ELR (cell line): ENCODE measurements at regions not wholly inside any gene's neighbourhood (a gene's known extent, or its start where the extent isn't known, plus 50 kb on each side); places are given as distances from the start of the nearest gene placed in this dataset.

Experiments used
- DNase-seq: peaks from one replicate; pipeline ENCODE4 v3.0.0-alpha.2; 2015; ENCODE audit warnings: low read depth

DNA sequence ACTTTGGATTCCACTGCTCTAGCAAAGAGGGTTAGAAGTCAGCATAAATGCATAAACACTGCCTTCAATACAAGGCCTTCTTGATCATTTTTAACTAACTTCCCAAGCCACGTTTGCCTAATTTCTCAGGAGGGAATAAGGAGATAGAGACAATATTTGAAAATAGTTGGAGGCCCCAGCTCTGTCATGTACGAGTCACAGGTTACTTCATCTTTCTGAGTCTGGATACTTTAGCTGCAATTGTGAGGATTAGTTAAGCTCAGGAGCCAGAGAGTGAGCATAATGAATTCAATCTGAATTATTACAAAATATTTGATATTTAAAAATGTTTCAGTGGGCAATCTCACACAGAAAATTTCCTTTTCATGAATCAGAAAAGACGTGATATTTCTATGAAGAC, 298.9 kb downstream of the SHOX2 start:
- DNase-seq: peak; percentile 47

DNA sequence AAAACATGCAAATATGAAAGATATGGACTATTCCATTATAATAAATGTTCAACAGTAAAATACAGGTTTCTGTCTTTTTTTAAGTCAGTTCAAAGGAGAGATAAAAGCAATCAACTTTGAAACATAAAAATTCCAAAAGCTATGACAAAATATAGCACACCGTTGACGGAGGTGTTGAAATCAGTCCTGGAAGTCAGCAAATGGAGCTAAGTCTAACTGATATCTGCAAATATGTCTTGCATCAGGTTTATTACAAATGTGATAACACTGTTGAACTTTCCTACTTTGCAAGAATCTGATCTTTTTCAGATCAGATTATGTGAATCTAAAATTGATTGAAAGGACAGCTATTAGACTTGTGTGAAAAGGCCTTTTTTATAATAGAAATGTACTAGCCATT, 300.7 kb downstream of the SHOX2 start:
- no peak for DNase-seq

DNA sequence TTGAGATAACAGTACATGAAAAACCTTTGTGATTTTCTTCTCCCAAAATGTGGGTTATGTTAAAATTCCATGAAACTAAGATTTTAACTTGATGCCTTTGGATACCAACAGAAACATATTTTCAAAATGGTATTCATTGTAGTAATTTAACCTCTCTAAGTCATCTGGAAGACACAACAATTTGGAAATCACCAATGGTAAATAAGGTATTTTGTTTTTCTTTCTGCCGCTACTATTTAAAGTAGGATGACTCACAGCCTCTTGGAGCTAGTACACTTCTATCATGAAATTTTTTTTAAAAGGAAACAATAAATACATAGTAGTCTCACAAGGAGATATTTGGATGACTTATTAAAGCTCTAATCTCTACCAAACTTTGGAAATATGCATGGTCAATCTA, 291.6 kb upstream of the VEPH1 start:
- peak; percentile 64 for DNase-seq

DNA sequence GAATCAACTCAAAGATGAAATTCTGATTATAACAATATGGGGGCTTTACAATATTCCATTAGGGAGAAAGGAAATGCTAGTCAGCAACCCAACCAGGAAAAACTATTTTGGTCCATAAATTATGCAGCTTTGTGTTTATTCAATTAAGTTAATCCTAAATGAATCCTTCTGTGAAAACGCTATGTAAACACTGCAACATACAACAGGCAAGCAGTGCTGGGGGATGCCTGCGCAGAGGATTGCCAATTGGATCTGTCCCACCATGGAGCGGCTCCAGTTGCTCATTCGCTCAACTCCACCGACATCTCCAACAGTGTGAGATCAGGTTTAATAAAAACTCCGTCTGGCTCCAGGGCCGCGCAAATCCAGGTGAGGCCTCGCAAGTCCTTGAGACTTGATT, 290.5 kb upstream of the VEPH1 start:
- no peak for DNase-seq

DNA sequence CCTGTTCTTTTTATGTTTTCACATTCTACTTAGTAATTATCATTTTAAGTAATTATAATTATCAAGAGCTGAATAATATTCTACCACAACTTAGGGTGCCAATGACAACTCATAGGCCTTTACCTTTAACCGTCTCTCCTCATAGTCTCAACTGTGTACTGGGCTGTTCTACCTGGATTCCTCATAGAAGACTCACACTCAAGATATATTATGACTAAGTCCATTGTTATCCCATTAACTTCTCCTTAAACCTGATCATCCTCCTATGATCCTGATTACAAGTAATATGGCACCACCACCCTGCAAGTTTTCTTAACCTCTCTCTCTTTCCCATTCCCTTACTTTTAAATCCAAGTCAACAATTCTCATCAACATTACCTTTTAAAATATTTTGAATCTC, 285.9 kb upstream of the VEPH1 start:
- DNase-seq: peak; percentile 78

DNA sequence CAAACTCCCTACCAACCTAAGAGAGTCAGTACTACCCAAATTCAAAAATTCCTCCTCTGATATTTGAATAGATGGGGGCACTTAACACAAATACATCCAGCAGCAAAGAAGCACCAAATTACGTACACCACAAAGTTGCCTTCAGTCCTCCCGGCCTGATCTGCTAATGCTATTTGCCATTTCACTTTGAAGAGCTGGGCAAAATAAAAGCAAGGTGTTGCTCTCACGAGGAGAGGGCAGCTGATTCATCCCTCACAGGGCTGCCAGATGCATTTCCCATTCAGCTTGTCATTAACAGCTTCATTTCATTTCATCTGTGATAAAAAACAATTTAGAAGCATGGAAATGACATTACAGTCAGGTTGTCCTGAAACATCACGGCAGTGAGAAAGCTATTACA, 283.4 kb upstream of the VEPH1 start:
- peak; percentile 70 for DNase-seq

DNA sequence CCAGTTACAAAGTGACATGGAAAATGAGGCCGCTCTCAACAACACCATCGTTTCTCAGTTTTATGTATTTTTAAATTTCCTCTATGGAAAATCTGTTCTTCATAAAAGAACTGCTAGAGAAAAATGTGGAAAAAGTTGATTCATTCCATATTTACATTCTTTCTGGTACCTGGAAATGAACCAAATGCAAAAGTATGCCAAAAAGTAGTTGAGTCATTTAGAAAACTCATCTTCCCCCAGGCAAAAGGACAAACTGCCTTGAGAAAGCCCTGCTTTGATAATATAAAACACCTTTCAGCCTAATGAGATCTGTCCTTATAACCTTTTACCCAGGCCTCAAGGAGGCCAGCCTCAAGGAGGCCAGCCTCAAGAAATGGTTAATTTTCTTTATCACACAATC, 283.0 kb upstream of the VEPH1 start:
- peak; percentile 96 for DNase-seq

DNA sequence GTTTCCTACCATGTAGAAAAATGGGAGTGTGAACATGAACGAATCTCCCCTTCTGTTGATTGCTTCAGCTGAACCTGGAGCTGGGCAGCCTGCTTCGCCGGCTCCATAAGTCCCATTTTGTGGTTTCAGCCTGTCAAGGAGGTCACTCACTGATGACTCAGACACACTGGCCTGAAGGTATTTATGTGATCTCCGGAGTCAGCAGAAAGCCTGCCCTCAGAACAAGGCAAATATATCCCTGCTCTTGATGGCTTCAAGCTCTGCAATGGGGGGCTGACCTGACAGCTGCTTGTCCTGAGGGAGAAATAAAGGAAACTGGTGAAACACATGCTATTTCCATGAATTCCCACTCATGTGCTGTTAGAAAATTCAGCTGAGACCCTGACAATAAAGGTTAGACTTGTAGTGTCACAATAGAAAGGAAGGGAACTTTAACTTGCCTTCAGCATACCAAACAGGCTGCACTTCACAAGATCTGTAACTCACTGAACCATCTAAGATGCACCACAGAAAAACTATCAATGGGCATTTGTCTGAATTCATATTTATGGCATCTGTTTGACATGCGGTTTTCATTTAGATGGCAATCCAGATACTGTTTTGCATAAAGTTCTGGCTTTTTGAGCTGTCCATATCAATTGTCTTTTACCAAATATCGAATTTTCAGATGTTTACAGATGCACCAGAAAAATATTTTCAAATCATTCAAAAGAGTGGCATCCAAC, 282.0 kb upstream of the VEPH1 start:
- peak; percentile 99 for DNase-seq

DNA sequence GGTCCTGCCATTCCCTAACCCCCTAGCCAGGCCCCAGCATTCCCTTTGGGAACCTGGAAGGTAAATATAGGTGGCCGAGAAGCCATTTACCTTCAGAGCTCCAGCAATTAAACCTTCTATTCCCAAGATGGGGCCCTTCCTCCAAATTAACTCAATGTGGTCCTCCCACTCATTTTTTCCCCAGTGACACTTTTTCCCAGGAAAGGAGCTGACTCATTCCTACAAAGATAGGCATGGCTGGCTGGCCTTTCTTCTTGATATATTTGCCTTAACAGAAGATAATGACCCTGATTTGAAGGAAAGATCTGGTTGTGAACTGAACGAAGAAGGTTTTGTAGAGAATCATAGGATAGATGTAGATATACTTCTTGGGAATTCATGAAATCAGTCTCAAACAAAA, 279.0 kb upstream of the VEPH1 start:
- DNase-seq: peak; percentile 17

DNA sequence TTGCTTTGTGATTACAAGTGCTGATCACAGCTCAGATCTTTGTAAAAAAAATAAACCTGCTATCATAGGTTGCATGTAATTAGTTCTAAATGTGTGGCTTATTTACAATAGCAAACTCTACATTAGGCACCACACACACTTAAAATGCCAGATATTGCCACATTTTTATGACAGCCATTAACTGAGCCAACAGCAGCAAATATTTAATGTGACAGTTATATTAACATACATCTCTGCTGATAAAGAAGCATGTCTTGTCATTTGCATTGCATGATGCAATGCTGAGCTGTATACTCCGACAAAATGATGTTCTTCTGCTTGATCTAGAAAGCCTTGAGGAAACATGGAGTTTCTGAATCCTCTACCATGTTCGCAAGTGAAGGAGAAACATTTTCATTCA, 273.6 kb upstream of the VEPH1 start:
- DNase-seq: no peak

DNA sequence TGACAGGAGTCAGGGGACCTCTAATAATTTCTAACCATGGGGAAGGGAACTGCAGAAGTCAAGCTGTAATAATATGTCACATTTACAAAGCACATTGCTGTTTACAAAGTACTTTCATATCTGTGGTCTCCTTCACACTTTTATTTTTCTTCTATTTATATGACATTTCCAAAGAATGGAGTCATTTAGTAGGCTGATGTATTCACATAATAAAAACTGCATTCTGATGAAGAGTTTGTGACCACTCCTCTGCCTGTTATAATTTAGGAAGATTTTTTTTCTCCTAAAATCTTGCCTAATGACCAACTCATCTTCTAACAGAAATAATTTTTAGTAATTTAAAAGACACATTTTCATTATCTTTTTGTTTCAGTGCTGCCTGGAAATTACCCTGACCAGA, 272.2 kb upstream of the VEPH1 start:
- no peak for DNase-seq

DNA sequence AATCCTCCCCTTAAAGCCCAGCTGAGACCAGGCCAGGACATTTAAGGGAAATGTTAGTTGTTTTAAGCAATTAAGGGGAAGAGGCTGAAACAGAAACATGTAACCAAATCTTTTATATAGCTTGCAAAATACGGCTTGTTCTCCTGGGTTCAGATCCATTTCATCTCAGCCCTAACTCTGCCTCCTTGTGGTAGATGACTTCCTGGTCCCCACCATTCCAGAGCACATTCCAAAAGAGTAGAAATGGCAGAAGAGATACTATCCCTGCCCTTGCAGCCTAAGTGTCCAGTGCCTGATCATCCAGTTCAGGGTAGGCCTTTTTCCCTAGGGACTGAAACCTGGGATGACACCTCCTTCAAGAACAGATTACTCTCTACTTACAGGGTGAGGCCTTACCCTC, 266.2 kb upstream of the VEPH1 start:
- no peak for DNase-seq

DNA sequence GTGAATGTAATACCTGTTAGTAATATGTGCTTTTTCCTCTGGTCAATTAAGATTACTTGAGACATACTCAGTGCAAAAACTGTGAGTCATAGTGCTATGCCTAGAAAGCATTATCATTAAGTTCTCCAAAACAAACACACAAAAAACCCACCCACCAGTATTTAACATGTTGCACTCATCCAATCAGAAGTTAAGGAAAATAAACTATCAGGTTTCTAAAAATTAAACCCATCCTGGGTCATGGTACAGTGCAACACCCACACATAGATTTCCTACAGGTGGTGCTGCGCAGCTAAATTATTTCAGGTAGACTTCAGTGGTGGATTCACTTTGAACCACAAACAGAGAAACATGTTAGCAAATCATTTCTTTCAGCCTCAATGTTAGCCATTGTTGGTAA, 264.4 kb upstream of the VEPH1 start:
- peak; percentile 22 for DNase-seq

DNA sequence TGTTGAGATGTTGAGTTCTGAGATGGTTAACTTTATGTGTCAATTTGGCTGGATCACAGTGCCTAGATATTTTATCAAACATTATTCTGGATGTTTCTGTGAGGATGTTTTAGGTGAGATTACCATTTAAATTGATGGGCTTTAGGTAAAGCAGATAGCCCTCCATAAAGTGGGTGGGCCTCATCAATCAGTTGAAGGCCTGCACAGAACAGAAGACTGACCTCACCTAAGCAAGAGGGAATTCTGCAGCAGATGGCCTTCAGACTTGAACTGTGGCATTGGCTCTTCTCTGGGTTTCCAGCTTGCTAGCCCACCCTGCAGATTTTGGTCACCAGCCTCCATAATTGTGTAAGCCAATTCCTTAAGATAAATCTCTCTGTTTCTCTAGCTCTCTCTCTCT, 260.4 kb upstream of the VEPH1 start:
- DNase-seq: no peak

DNA sequence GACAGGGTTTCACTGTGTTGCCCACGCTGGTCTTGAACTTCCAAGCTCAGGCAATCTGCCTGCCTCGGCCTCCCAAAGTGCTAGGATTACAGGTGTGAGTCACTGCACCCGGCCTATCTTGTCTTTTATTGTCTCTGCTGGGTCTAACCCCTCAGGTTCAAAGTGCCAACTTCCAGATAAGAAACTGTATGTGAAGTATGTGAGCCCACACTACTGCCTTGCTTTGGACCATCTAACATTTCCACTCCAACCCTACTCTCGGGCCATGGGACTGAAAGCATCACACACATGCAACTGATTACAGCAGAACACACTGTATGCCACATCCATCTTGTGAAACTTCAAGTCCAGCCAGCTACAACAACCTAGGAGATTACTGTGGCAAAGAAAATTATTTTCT, 256.1 kb upstream of the VEPH1 start:
- no peak for DNase-seq

DNA sequence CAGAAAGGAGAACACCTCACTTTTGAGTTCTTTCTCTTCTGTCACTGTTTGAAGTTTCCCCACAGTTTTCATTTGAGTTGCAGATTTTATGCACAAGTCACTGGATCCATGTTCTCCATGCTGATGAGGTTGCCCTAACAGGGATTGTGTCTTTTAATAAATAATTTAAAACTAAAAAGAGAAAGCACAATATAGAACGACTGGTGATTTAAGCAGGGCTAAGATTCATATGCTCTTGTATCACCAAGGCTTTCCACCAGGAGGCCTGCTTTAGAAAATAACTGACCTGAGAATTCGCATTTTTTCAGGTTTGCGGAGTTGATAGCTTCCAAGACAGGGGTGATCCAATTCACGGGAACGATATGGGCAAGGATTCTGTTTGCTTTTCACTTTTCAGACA, 252.0 kb upstream of the VEPH1 start:
- DNase-seq: peak; percentile 23

DNA sequence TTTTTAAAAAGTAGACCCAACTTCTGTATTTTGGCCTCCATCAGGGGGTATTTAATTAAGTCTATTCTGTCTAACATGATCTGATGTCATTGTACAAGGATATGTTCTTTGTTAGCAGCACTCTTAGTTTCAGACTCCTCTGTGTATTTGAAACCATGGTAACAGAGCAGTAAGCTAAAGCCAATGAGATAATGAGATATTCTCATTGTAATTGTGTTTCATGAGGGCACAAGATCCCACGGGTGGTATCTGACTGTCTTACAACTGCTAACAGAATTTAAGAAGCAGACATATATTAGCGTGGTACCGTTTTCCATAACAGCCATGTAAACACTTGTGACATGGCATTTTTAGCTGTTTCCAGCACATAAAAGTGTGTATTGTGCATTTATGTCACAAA, 251.2 kb upstream of the VEPH1 start:
- DNase-seq: no peak

DNA sequence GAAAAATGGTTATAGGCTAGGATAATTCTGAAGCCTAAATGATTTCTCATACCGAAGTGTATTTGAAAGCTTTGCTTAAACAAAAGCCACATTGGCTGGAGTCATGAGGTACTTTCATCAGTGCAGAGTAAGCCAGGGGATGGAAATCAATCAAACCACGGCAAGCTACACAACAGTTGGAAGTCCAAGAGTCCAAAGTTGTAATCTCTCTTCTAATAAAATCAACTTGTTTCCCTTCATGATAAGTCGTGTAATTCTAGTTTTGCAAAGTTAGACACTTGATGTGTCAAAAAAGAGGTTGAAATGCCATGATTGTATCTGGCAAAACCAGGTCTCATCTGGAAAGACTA, 250.5 kb upstream of the VEPH1 start:
- DNase-seq: no peak

DNA sequence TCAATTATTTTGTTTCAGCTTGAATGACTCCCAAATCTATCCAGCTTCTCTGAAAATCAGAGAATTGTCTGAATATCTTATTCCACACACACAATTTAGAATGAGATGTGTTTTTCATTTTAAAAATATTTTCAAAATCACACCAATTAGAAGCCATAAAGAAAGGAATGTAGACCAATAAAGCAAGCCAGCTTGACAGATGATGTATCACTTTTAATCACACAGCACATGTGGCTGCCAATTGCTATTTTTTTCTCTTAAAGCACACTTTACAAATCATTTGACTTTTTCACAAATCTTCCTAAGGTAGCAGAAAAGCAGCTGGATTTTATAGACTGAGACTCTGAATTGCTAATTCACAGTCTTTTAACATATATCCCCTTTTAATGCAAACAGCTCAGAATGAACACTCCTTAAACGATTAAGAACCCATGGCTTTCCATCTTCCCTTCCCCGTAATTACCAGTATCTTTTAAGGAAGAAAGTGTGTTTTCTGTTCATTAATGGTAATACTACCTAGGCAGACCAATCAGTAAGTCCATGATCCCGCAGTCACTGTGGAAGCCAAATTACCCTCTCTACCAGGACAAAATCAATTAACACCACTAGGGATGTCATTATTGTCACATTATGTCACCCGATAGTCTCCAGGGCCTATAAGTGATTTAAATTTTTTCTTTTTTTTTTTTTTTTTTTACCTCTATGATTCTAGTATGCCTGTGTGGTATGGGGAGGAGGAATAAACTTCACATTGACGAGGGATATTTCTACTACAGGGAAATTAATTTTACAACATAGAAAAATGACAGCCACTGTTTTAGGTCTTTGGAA, 250.0 kb upstream of the VEPH1 start:
- DNase-seq: no peak

DNA sequence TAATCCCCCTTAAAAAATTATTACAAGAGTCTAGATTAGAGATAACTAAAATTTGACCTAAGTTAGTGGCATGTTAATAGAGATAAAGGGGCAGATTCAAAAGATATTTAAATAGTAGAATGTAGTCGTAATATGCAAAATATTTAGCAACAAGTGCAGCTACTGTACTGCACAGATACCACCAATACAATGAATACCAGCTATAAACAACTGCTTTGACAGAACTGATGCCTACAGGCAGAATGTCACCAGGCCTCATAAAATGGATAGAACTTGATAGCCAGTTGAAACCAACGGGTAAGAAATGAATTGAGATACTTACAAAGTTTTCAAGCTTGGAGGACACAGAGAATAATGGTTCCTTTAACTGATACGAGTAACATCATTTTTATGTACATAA, 249.3 kb upstream of the VEPH1 start:
- DNase-seq: no peak

DNA sequence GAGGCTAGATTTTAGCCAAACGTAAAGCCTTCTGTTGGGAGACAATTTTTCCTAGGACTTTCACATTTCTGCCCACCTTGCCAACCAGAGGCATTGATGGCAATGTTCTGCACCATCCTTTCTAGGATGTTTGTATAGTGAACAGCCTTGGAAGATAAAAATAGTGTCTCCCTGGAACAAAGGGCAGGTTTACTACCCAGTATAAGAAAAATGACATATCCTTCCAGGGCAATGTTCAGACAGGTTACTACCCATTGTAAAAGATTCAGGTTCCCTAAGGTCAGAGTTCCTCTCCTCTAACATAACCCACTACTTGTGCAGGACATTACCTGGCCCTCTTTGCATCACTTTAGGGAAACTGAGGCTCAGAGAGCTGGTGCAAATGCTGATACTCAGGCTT, 248.2 kb upstream of the VEPH1 start:
- DNase-seq: no peak

DNA sequence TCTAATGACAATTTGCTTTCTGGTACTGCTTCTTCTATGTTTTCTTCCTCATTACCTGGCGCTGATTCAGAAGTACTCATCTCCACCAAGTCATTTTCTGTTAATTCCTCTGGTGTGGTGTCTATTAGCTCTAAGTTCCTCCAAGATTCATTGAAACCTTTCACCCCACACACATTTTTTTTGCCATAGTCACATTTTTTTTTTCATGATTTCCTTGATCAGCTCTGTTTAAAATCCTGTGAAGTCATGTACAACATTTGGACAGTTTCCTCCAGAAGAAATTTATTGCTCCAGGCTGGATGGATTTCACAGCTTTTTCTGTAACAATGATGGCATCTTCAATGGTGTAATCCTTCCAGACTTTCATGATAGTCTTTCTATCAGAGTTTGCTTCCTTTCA, 243.2 kb upstream of the VEPH1 start:
- no peak for DNase-seq

DNA sequence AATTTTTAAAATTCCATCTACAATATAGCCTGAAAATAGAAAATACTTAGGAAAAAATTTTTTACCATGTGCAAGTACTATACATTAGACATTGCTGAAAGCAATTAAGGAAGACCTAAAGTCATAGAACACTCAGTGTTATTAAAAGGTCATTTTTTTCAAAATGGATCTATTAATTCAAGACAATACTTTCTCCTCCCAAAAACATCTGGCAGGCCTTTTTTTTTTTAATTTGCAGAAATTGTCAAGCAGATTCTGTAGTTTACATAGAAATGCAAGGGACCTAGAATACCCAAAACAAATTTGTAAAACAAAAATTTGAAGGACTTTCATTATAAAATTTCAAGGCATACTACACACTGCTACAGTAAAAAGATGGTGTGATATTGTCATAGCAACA, 238.4 kb upstream of the VEPH1 start:
- DNase-seq: no peak

DNA sequence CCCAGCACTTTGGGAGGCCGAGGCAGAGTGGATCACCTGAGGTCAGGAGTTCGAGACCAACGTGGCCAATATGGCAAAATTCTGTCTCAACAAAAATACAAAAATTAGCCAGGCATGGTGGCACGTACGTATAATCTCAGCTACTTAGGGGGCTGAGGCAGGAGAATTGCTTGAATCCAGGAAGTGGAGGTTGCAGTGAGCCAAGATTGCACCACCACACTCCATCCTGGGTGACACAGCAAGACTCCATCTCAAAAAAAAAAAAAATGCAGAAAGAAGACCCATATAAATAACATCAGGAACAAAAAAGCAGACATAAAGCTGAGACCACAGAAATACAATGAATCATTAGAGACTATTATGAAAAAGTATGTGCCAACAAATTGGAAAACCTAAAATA, 235.2 kb upstream of the VEPH1 start:
- DNase-seq: no peak
